HL-60 (cell line): ENCODE measurements at regions not wholly inside any gene's neighbourhood (a gene's known extent, or its start where the extent isn't known, plus 50 kb on each side); places are given as distances from the start of the nearest gene placed in this dataset.

Experiments
- CTCF ChIP-seq: IDR thresholded peaks from one replicate; pipeline ENCODE4 v1.5.1; 2011; ENCODE audit warnings: low read length, control low read depth, inconsistent platforms; ENCODE audit not compliant: insufficient read depth
- GABPA ChIP-seq: IDR thresholded peaks from 2 replicates; pipeline ENCODE4 v1.6.1; 2012; ENCODE audit warnings: low read depth
- POLR2AphosphoS5 ChIP-seq: IDR thresholded peaks from 2 replicates; pipeline ENCODE4 v1.6.1; 2012; ENCODE audit warnings: low read depth
- REST ChIP-seq: IDR thresholded peaks from 2 replicates; pipeline ENCODE4 v1.6.1; 2012; ENCODE audit warnings: low read depth; ENCODE audit not compliant: insufficient replicate concordance
- SPI1 ChIP-seq: IDR thresholded peaks from 2 replicates; pipeline ENCODE4 v1.6.1; 2012; ENCODE audit warnings: low read depth, mild to moderate bottlenecking, borderline replicate concordance

GRCh38 chr7:125823538-125823937, 893.9 kb upstream of the POT1 start:
- TF ChIP-seq POLR2AphosphoS5 (no peak), CTCF (no peak), SPI1 (no peak), REST (no peak), GABPA (no peak)
